Gastrocnemius medialis (tissue), 4 donors: ENCODE measurements at regions not wholly inside any gene's neighbourhood (a gene's known extent, or its start where the extent isn't known, plus 50 kb on each side); places are given as distances from the start of the nearest gene placed in this dataset.
A peak's percentile ranks its signal among the peaks of the same experiment; 100 is the strongest.

ENCODE experiments used
- ATAC-seq, 2 donors: fragments of 150-250 bp; one replicate each; pipeline ENCODE4 v1.9.1; 2016
- DNase-seq, 2 donors: peaks; one replicate each; pipeline ENCODE4 v3.0.0-alpha.2; 2019
- H3K27ac ChIP-seq, 4 donors: fragments of 200-600 bp; sonication (generic); 1 replicate in 1 of 4; 2 replicates in 3 of 4; pipeline ENCODE4 v1.5.1; 2016 to 2018; ENCODE audit warnings: mild to moderate bottlenecking in 2 of 4, moderate library complexity in 1 of 4
- H3K27me3 ChIP-seq, 3 donors: fragments of 200-600 bp; sonication (generic) in 2 of 3; 1 replicate in 1 of 3; 2 replicates in 2 of 3; pipeline versions ENCODE4 v1.5.1 to v1.6.0; 2016 to 2019; ENCODE audit warnings: mild to moderate bottlenecking in 1 of 3, moderate library complexity in 1 of 3
- H3K36me3 ChIP-seq, 2 donors: fragments of 200-600 bp; sonication (generic) in 1 of 2; one replicate each; pipeline ENCODE4 v1.5.1; 2017 to 2018
- H3K4me1 ChIP-seq, 2 donors: fragments of 200-600 bp; sonication (generic) in 1 of 2; one replicate each; pipeline ENCODE4 v1.5.1; 2016 to 2017; ENCODE audit warnings: mild to moderate bottlenecking in 2 of 2
- H3K4me3 ChIP-seq, 4 donors: fragments of 200-600 bp; sonication (generic) in 3 of 4; 1 replicate in 1 of 4; 2 replicates in 3 of 4; pipeline ENCODE4 v1.5.1; 2016 to 2019; ENCODE audit warnings: mild to moderate bottlenecking in 2 of 4
- H3K9me3 ChIP-seq, 3 donors: fragments of 200-600 bp; sonication (generic) in 2 of 3; 1 replicate in 1 of 3; 2 replicates in 2 of 3; pipeline ENCODE4 v1.5.1; 2016 to 2019
- POLR2A ChIP-seq, 2 donors: fragments of 450-650 bp; IDR thresholded peaks; one replicate each; pipeline ENCODE4 v1.6.1; 2017; ENCODE audit warnings: antibody characterized with exemption in 2 of 2, mild to moderate bottlenecking in 2 of 2, moderate library complexity in 2 of 2
- in situ Hi-C, 4 donors: fragments of 200-750 bp; cut with MboI; loops; one replicate each; pipeline versions ENCODE4 v1.15.0 to v1.8.0; 2017; ENCODE audit warnings: low sequenced_read_pairs in 4 of 4
- intact Hi-C: fragments of 100-400 bp; cut with DNase I; formaldehyde crosslinking; loops from one replicate; pipeline ENCODE4 v1.15.1; 2023; ENCODE audit warnings: low total_unique reads
- TF ChIP-seq, protein P1 (sequence below), 5 experiments: fragments of 450-650 bp in 3 of 5; fragments of 200-600 bp in 2 of 5; sonication (generic) in 2 of 5; IDR thresholded peaks in 4 of 5; conservative IDR thresholded peaks in 1 of 5; 1 replicate in 4 of 5; 2 replicates in 1 of 5; pipeline ENCODE4 v1.5.1; 2016 to 2019; ENCODE audit warnings: antibody characterized with exemption in 5 of 5, mild to moderate bottlenecking in 3 of 5, moderate library complexity in 3 of 5

DNA sequence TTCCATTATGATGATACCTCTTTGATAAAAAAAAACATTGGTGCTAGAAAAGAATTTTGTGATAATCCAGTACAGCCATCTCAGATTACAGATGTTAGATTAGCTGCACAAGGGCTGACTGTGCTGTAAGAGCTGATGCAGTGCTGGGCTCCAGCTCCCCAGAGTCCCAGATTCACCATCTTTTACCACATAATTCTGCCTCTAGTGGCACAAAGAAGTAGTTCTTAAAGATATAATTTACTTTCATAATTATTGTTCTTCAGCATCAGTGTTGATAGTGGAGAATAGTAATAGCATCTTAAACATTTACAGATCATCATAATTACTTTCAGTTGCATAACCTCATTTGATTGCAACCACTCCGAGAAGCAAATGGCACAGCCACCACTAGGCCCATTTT lies 262.1 kb downstream of the BRINP2 start:
- DNase-seq (no peak), ATAC-seq (no peak)
- intact Hi-C loops: loop anchor here (10.0 kb wide), 1 partner anchor 512 kb away; no protein-coding TSS in a partner anchor
- no peak overlapping the region for H3K4me3 ChIP-seq
- no peaks in the 10 kb centered on the region for H3K36me3 ChIP-seq
- in situ Hi-C loops: loop anchor here in 1 of 4 donors (25.0 kb wide), 1 partner anchor 354 kb away; no protein-coding TSS in a partner anchor
- H3K4me1 ChIP-seq: no peaks in the 10 kb centered on the region
- TF ChIP-seq POLR2A (IDR thresholded peaks at IDR 0.05): no peak
- H3K27me3 ChIP-seq: no peaks in the 10 kb centered on the region
- H3K27ac ChIP-seq: no peak overlapping the region
- H3K9me3 ChIP-seq: no peaks in the 10 kb centered on the region

DNA sequence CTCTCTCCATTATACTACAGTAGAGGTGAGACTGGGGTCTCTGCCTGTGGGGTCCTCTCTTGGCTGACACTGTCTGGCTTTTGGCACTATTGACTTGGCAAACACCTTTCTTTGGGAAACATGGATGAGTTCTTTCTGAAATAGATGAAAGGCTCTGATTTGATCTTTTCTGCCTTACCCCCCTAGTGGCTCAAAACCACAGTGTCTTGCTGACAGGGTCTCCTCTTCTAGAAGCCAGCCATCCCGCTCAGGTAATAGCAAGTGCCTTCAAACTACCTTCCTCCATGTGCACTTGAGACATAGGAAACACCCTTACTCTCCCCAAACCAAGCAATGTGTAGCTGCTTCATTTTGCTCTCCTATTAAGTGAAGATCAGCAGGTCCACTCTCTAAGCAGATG lies 260.4 kb downstream of the BRINP2 start:
- Histone ChIP-seq H3K36me3 (no peaks in the 10 kb centered on the region), H3K27ac (no peak overlapping the region), H3K4me1 (no peaks in the 10 kb centered on the region), H3K4me3 (no peak overlapping the region), H3K27me3 (no peaks in the 10 kb centered on the region), H3K9me3 (no peaks in the 10 kb centered on the region)
- TF ChIP-seq, protein P1, sequence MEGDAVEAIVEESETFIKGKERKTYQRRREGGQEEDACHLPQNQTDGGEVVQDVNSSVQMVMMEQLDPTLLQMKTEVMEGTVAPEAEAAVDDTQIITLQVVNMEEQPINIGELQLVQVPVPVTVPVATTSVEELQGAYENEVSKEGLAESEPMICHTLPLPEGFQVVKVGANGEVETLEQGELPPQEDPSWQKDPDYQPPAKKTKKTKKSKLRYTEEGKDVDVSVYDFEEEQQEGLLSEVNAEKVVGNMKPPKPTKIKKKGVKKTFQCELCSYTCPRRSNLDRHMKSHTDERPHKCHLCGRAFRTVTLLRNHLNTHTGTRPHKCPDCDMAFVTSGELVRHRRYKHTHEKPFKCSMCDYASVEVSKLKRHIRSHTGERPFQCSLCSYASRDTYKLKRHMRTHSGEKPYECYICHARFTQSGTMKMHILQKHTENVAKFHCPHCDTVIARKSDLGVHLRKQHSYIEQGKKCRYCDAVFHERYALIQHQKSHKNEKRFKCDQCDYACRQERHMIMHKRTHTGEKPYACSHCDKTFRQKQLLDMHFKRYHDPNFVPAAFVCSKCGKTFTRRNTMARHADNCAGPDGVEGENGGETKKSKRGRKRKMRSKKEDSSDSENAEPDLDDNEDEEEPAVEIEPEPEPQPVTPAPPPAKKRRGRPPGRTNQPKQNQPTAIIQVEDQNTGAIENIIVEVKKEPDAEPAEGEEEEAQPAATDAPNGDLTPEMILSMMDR (IDR thresholded peaks at IDR 0.05 in 4 of 5, conservative IDR thresholded peaks at IDR 0.05 in 1 of 5): no peak
- TF ChIP-seq POLR2A (IDR thresholded peaks at IDR 0.05): no peak
- in situ Hi-C loops: loop anchor here in 1 of 4 donors (25.0 kb wide), 1 partner anchor 356 kb away; no protein-coding TSS in a partner anchor
- DNase-seq: no peak
- ATAC-seq: no peak
- intact Hi-C loops: loop anchor here (10.0 kb wide), 1 partner anchor 514 kb away; no protein-coding TSS in a partner anchor

DNA sequence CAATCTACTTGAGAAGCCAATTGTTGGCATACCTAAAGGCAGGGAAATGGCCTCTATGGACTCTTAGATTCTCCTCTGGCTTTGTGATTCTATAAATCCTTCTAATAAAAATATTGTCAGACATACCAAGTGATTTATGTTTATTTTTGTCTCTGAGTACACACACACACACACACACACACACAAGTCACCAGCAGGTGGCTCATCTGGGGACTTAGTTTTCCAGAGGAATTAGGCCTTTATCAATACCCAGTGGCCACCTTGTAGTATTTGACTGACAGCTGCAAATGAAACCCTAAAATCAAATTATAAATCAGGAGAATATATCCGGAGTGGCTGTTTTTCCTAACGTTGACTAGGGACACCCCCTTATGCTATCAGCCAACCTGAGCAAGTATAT lies 258.5 kb downstream of the BRINP2 start:
- TF ChIP-seq POLR2A (IDR thresholded peaks at IDR 0.05): no peak
- TF ChIP-seq, protein P1 (IDR thresholded peaks at IDR 0.05 in 4 of 5, conservative IDR thresholded peaks at IDR 0.05 in 1 of 5): peak in 3 of 5 experiments; percentile 7 to 15 (median 11)
- Histone ChIP-seq H3K4me3 (no peak overlapping the region), H3K4me1 (no peaks in the 10 kb centered on the region), H3K27me3 (no peaks in the 10 kb centered on the region), H3K36me3 (no peaks in the 10 kb centered on the region), H3K9me3 (no peaks in the 10 kb centered on the region), H3K27ac (no peak overlapping the region)
- intact Hi-C loops: no loop called here
- DNase-seq (no peak), ATAC-seq (no peak)
- in situ Hi-C loops: loop anchor here in 1 of 4 donors (25.0 kb wide), 1 partner anchor 358 kb away; no protein-coding TSS in a partner anchor

DNA sequence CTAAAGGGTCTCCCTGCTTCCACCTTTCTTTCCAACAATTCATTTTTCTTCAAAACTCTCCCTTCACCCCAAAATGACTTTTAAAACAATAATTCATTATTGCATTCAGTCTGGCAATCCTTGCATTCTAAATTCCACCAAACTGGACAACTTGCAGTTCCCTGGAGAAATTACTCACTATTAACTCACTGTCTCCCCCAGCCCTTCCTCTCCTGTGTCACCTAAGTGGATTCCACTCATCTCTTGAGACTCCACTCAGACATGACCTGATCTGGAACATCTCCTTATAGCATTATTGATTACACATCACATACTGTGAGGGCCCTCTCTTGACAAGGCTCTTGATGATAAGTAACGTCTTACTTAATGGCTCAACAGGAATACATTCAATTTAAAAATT lies 257.1 kb downstream of the BRINP2 start:
- in situ Hi-C loops (loop anchor here in 1 of 4 donors (25.0 kb wide), 1 partner anchor 359 kb away; no protein-coding TSS in a partner anchor), intact Hi-C loops (loop anchor here (1.0 kb wide), 1 partner anchor 352 kb away; no protein-coding TSS in a partner anchor)
- no peaks in the 10 kb centered on the region for H3K27me3 ChIP-seq
- no peaks in the 10 kb centered on the region for H3K36me3 ChIP-seq
- no peak for DNase-seq
- H3K4me1 ChIP-seq: no peaks in the 10 kb centered on the region
- H3K9me3 ChIP-seq: no peaks in the 10 kb centered on the region
- TF ChIP-seq, protein P1 (IDR thresholded peaks at IDR 0.05 in 4 of 5, conservative IDR thresholded peaks at IDR 0.05 in 1 of 5): peak in 1 of 5 experiments; percentile 18
- TF ChIP-seq POLR2A (IDR thresholded peaks at IDR 0.05): no peak
- H3K27ac ChIP-seq: no peak overlapping the region
- no peak overlapping the region for H3K4me3 ChIP-seq
- no peak for ATAC-seq

DNA sequence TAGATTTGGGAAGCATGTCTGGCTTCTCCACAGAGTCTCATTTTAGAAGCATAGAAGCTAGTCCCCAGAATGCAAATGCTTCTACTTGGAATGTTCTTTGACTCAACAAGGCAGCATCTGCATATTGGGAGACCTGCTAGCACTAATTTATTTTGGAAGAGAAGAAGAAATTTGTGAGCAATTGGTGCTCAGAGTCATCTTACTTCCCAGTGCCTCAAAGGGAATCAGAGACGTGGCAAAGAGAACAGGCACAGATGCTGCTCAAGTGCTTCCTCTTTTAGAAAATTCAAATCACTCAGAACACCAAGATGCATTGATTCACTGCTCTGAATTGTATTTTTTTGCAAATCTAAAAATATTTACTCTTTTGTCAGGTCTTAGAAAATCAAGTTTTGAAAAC lies 255.7 kb downstream of the BRINP2 start:
- intact Hi-C loops (no loop called here), in situ Hi-C loops (loop anchor here in 1 of 4 donors (25.0 kb wide), 1 partner anchor 361 kb away; no protein-coding TSS in a partner anchor)
- Histone ChIP-seq H3K9me3 (no peaks in the 10 kb centered on the region), H3K27ac (no peak overlapping the region), H3K4me1 (no peaks in the 10 kb centered on the region), H3K4me3 (no peak overlapping the region), H3K36me3 (no peaks in the 10 kb centered on the region), H3K27me3 (no peaks in the 10 kb centered on the region)
- TF ChIP-seq POLR2A (IDR thresholded peaks at IDR 0.05): no peak
- TF ChIP-seq, protein P1 (IDR thresholded peaks at IDR 0.05 in 4 of 5, conservative IDR thresholded peaks at IDR 0.05 in 1 of 5): no peak
- ATAC-seq: no peak
- no peak for DNase-seq
